NCI-H2227 treated with DMSO at 0.1 percent for 48 hours (cell line): ENCODE measurements at regions not wholly inside any gene's neighbourhood (a gene's known extent, or its start where the extent isn't known, plus 50 kb on each side); places are given as distances from the start of the nearest gene placed in this dataset.
A peak's percentile ranks its signal among the peaks of the same experiment; 100 is the strongest.
"Not testable (repeated sequence)": the region's sequence is repeated elsewhere in the genome, so short reads cannot be mapped to it uniquely, and the experiment has no call there.

Source experiments
- DNase-seq: peaks from one replicate; lab custom pipeline; 2025; lab: John Stamatoyannopoulos, UW

- no peak for DNase-seq
Observed at GRCh38 chr5:52605317-52606313, 182.1 kb upstream of the ITGA1 start.

DNA sequence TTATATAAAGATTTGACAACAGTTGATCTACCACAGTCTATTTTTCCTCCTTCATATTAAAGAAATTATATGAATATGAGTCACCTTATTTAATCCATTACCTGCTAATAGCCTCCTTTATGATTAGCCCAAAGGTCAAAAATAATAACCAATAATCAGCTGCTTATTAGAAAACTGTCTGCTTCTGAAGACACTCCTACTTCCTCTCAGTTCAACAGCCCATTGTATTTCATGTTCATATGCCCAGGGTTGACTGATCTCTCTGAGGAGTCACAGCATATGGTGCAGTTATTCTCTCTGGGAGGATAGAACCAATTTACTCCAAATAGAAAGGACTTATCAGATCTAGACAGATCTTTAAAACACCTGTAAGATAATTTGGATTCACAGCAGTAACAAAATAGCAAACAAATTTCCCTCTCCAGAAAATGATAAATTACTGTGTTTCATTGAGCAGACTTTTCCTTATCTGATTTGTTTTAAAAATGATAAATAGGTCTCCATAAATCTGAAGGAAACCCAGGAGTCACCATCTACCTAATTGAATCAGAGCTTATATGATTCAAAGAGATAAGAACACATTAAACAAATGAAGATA lies 180.4 kb upstream of the ITGA1 start:
- DNase-seq = no peak

GRCh38 chr5:52620315-52620714 lies 167.4 kb upstream of the ITGA1 start:
- DNase-seq = no peak

GRCh38 chr5:52623291-52623690 lies 164.4 kb upstream of the ITGA1 start:
- no peak for DNase-seq

DNA sequence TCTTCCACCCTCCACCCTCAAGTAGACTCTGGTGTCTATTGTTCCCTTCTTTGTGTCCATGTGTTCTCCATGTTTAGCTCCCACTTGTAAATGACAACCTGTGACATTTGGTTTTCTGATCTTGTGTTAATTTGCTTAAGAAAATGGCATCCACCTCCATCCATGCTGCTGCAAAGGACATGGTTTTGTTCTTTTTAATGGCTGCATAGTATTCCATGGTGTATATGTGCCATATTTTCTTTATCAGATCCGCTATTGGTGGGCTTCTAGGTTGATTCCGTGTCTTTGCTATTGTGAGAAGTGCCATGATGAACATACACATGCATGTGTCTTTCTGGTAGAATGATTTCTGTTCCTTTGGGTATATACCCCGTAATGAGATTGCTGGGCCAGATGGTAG lies 163.4 kb upstream of the ITGA1 start:
- DNase-seq = no peak

DNA sequence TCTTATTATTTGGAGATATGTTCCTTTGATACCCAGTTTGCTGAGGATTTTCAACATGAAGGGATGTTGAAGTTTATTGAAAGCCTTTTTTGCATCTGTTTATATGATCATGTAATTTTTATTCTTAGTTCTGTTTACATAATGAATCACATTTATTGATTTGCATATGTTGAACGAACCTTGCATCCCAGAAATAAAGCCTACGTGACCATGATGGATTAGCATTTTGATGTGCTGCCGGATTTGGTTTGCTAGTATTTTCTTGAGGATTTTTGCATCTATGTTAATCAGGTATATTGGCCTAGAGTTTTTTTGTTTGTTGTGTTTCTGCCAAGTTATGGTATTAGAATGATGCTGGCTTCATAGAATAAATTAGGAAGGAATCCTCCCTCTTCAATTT lies 161.4 kb upstream of the ITGA1 start:
- no peak for DNase-seq

DNA sequence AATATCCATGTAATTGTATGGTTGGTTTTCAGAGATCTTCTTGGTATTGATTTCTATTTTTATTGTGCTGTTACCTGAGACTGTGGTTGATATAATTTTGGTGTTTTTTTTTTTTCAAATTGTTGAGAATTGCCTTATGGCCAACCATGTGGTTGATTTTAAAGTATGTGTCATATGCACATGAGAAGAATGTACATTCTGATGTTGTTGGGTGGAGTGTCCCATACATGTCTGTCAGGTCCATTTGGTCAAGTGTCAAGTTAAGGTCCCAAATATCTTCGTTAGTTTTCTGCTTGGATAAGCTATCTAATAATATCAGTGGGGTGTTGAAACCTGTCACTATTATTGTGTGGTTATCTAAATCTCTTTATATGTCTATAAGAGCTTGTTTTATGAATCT lies 160.0 kb upstream of the ITGA1 start:
- no peak for DNase-seq

GRCh38 chr5:52632281-52632680 lies 155.4 kb upstream of the ITGA1 start:
- DNase-seq = no peak

DNA sequence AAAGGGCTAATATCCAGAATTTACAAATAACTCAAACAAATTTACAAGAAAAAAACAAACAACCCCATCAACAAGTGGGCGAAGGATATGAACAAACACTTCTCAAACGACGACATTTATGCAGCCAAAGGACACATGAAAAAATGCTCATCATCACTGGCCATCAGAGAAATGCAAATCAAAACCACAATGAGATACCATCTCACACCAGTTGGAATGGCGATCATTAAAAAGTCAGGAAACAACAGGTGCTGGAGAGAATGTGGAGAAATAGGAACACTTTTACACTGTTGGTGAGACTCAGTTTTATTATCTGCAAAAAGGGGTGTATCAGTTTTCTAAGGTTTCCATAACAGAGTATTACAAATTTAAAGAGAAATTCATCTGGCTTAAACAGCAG lies 153.5 kb upstream of the ITGA1 start:
- DNase-seq = not testable (repeated sequence)

- DNase-seq = no peak
Observed at GRCh38 chr5:52638732-52639131, 149.0 kb upstream of the ITGA1 start.

GRCh38 chr5:52648726-52649125 lies 139.0 kb upstream of the ITGA1 start:
- DNase-seq = no peak

DNA sequence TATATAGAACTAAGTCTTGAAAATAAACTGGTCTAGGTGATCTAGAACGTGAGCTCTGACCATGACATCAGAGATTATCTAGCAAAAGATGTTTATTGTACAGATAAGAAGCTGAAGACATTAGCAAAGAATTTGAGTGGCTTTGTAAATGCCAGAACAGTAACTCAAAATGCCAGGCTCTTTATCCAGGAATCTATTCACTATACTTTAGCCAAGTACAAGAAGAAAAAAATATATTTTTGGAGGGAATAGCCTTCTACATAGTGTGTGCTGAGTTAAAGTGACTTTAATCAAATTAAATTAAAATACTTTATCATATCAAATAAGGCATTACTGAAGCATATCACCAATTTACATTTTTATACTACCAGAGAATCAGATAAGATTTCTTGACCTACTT lies 132.6 kb upstream of the ITGA1 start:
- DNase-seq = no peak

DNA sequence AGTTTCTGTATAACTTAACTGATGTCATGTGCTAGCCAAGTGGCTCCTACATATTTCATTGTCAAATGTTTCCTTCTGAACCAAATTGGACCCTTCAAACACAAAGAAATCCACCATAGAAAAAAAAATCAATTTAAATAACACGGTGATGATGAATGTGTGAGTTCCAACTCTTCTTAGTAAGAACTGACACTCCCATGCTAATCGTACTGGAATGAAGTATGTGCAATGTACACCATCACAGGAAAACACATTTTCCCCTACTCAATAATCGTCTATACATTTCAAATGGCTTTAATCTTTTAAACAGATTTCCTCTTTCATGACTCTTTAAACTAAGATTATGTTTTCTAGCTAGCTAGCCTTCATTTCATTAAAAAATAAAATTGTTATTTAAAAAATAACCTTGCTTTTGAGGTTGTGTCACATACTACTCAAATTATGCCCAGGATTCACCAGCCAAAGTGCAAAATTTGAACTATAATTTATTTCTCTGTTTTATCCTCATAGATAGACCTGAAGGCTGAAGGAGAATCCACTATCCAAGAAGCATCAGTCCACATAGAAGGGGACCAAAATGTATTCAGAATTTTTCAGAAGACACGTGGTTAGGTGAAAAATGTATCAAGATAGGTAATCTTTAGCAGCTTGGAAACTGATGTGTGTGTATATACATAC lies 131.0 kb upstream of the ITGA1 start:
- DNase-seq = no peak

- DNase-seq = peak; percentile 54
Observed at GRCh38 chr5:52657247-52657645, 130.5 kb upstream of the ITGA1 start.

GRCh38 chr5:52658246-52658645 lies 129.5 kb upstream of the ITGA1 start:
- no peak for DNase-seq

GRCh38 chr5:52660621-52661020 lies 127.1 kb upstream of the ITGA1 start:
- DNase-seq = no peak

- no peak for DNase-seq
Observed at GRCh38 chr5:52661903-52662595, 125.7 kb upstream of the ITGA1 start.

DNA sequence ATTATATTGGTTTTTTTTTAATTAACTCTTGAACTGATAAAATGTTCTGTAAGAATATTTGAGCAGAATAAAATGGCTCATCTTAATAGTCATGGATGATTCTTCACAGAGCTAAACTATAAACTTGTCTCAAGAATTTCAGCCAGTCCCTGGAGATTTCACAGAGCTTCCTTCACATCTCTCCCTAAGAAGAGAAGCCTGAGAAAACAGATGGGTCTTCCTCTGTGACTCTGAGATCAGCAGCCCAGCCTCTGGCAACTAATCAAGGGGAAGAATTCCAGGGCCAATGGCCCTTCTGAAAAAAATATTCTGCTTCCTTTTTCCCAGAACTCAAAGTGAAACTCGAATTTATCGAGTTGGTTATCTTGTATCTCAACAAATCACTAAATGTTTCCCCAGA lies 122.2 kb upstream of the ITGA1 start:
- DNase-seq = no peak

DNA sequence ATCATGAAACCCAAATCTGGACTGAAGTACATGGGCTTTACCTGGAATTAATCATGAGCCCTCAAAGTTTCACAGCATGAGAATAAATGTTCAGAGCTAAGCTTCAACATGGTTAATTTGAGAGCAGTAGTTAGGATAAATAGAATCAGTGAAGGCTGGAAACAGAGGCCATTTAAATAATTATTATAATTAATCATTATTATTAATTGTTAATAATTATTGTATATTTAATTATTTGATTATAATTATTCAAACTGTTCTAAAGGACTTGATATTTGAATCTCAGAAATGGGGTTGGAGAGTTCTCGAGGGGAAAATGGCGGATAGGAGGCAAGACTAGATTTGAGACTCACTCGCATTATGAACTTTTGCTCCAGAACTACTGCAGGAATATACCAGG lies 119.6 kb upstream of the ITGA1 start:
- no peak for DNase-seq

DNA sequence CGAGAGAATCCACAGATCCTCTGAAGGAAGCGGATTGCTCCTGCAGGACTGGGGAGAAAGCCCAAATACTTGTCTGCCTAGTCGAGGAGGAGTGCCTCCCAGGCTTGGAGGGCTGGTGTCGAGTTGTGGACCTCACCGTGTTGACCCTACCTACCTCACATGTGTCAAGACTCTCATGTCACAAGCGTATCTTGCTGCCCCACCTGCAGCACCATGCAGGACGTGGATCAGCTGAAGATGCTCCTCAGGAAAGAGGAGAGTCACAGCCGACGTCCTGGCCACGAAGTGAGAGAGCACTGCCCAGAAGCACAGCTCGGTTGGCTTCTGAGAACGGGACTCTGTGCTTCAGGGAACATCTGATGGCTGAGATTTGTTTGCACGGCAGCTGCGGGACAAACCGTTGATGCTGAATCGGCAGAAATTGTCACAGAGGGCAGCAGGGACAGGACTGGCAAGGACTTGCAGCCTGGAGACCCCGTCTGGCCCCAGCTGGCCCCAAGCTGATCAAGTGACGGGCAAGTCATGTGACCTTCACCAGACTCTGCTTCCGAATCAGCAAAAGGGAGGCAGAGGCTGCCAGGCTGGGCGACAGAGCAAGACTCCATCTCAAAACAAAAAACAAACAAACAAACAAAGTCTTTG lies 119.1 kb upstream of the ITGA1 start:
- no peak for DNase-seq

DNA sequence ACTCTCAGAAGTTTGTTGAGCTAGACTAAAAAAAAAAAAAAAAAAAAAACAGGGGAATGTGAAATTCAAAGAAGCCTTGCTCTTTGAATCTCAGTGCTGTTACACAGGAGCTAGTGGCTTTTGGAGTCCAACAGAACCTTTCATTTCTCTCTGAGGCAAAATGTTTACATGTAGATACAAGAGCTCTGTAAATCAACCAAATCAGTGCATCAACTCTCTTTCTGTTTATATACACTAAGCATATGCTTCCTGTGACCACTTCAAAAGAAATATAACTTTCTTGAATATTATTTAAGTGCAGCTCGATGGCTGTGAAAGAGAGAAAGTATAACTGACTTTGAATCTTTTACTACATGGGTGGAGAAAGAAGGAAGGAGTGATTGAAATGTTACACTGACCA lies 115.3 kb upstream of the ITGA1 start:
- DNase-seq = no peak

- DNase-seq = no peak
Observed at GRCh38 chr5:52673495-52673894, 114.2 kb upstream of the ITGA1 start.
